Liver (tissue), 8 donors: ENCODE measurements at regions not wholly inside any gene's neighbourhood (a gene's known extent, or its start where the extent isn't known, plus 50 kb on each side); places are given as distances from the start of the nearest gene placed in this dataset.

Source experiments
- DNase-seq: peaks from one replicate; pipeline ENCODE4 v3.0.0-alpha.2; 2017; ENCODE audit warnings: low spot score
- H3K27ac ChIP-seq, 2 donors: one replicate each; pipeline ENCODE4 v1.7.0; 2013; ENCODE audit warnings: inconsistent platforms in 2 of 2, low read length in 2 of 2, control low read depth in 1 of 2, low read depth in 1 of 2, mild to moderate bottlenecking in 1 of 2
- H3K27me3 ChIP-seq, 4 donors: one replicate each; pipeline versions ENCODE4 v1.6.1 to v1.7.0; 2013; ENCODE audit warnings: low read length in 3 of 4, inconsistent platforms in 1 of 4, mild to moderate bottlenecking in 1 of 4, moderate library complexity in 1 of 4; ENCODE audit not compliant: control insufficient read depth in 4 of 4, insufficient read depth in 4 of 4
- H3K36me3 ChIP-seq, 4 donors: one replicate each; pipeline versions ENCODE4 v1.6.1 to v1.7.0; 2013; ENCODE audit warnings: low read length in 3 of 4, mild to moderate bottlenecking in 3 of 4, low read depth in 1 of 4, moderate library complexity in 1 of 4; ENCODE audit not compliant: control insufficient read depth in 4 of 4, insufficient read depth in 3 of 4
- H3K4me1 ChIP-seq, 4 donors: one replicate each; pipeline versions ENCODE4 v1.6.1 to v1.7.0; 2013; ENCODE audit warnings: low read length in 3 of 4, mild to moderate bottlenecking in 3 of 4, moderate library complexity in 1 of 4; ENCODE audit not compliant: control insufficient read depth in 4 of 4, insufficient read depth in 4 of 4
- H3K4me3 ChIP-seq, 3 donors: one replicate each; pipeline versions ENCODE4 v1.6.1 to v1.7.0; 2013; ENCODE audit warnings: low read length in 3 of 3, control low read depth in 1 of 3, low read depth in 1 of 3, mild to moderate bottlenecking in 1 of 3
- H3K9ac ChIP-seq, 2 donors: one replicate each; pipeline ENCODE4 v1.7.0; 2013; ENCODE audit warnings: low read length in 2 of 2, mild to moderate bottlenecking in 2 of 2, moderate library complexity in 2 of 2, control low read depth in 1 of 2, low read depth in 1 of 2
- H3K9me3 ChIP-seq, 4 donors: one replicate each; pipeline versions ENCODE4 v1.6.1 to v1.7.0; 2013; ENCODE audit warnings: low read length in 3 of 4; ENCODE audit not compliant: control insufficient read depth in 4 of 4
- ATF3 ChIP-seq: IDR thresholded peaks from 2 replicates; pipeline ENCODE4 v1.6.1; 2016; ENCODE audit warnings: antibody characterized with exemption
- CTCF ChIP-seq: fragments of 150-350 bp; IDR thresholded peaks from 2 replicates; pipeline ENCODE4 v1.5.1; 2017; ENCODE audit warnings: improper control_type of control experiment, low read depth, low read length; ENCODE audit not compliant: missing input control
- EGR1 ChIP-seq, 2 donors: IDR thresholded peaks; 2 replicates each; pipeline ENCODE4 v1.6.1; 2016 to 2018; ENCODE audit warnings: antibody characterized with exemption in 2 of 2, low read depth in 2 of 2
- FOXA2 ChIP-seq: IDR thresholded peaks from 2 replicates; pipeline ENCODE4 v1.6.1; 2016; ENCODE audit warnings: antibody characterized with exemption
- HNF4A ChIP-seq, 2 donors: conservative IDR thresholded peaks; 2 replicates each; pipeline ENCODE4 v1.6.1; 2016; ENCODE audit warnings: antibody characterized with exemption in 2 of 2, mild to moderate bottlenecking in 2 of 2
- HNF4G ChIP-seq: IDR thresholded peaks from 2 replicates; pipeline ENCODE4 v1.6.1; 2016; ENCODE audit warnings: antibody characterized with exemption
- MAX ChIP-seq: IDR thresholded peaks from 2 replicates; pipeline ENCODE4 v1.6.1; 2016; ENCODE audit warnings: antibody characterized with exemption
- RAD21 ChIP-seq, 2 donors: IDR thresholded peaks; 2 replicates each; pipeline ENCODE4 v1.6.1; 2016; ENCODE audit warnings: antibody characterized with exemption in 2 of 2, mild to moderate bottlenecking in 2 of 2
- RXRA ChIP-seq, 2 donors: IDR thresholded peaks; 2 replicates each; pipeline ENCODE4 v1.6.1; 2017 to 2018; ENCODE audit warnings: antibody characterized with exemption in 2 of 2, mild to moderate bottlenecking in 1 of 2
- SP1 ChIP-seq: IDR thresholded peaks from 2 replicates; pipeline ENCODE4 v1.6.1; 2018; ENCODE audit warnings: antibody characterized with exemption, mild to moderate bottlenecking
- TAF1 ChIP-seq: conservative IDR thresholded peaks from 2 replicates; pipeline ENCODE4 v1.6.1; 2016; ENCODE audit warnings: antibody characterized with exemption, mild to moderate bottlenecking
- YY1 ChIP-seq: IDR thresholded peaks from 2 replicates; pipeline ENCODE4 v1.6.1; 2016; ENCODE audit warnings: antibody characterized with exemption, mild to moderate bottlenecking
- ZBTB33 ChIP-seq: IDR thresholded peaks from 2 replicates; pipeline ENCODE4 v1.6.1; 2016; ENCODE audit warnings: antibody characterized with exemption
- WGBS: extraction: QIAGEN DNeasy Blood & Tissue Kit; methylation state at CpG from one replicate; pipeline ENCODE4 v1.1.7; 2013; 5-methylcytosine and 5-hydroxymethylcytosine counted together
- donor health status: healthy.
- donor health status: healthy.
- donor health status: healthy.
- donor health status: healthy.
- donor health status: healthy.

- H3K4me3 ChIP-seq, result no peak overlapping the region
- WGBS, result 85% methylated on average over 11 of the region's 11 CpGs
- H3K36me3 ChIP-seq, result no peaks in the 10 kb centered on the region
- peaks cover 0 to 8% (median 4%) of the 10 kb centered on the region in 4 donors for H3K9me3 ChIP-seq
- TF ChIP-seq ATF3, result no peak
- no peak for TF ChIP-seq SP1
- no peak for TF ChIP-seq MAX
- TF ChIP-seq RXRA (IDR thresholded peaks at IDR 0.05), result no peak
- TF ChIP-seq RAD21 (IDR thresholded peaks at IDR 0.05), result no peak
- TF ChIP-seq TAF1, result no peak
- no peak for TF ChIP-seq EGR1 (IDR thresholded peaks at IDR 0.05; ENCODE audit: low read depth in 2 of 2)
- no peak for TF ChIP-seq FOXA2
- no peak for TF ChIP-seq ZBTB33
- TF ChIP-seq CTCF, result no peak
- TF ChIP-seq YY1, result no peak
- TF ChIP-seq HNF4G, result no peak
- H3K9ac ChIP-seq, result no peak overlapping the region
- no peaks in the 10 kb centered on the region for H3K4me1 ChIP-seq
- no peaks in the 10 kb centered on the region for H3K27me3 ChIP-seq
- no peak for DNase-seq
- H3K27ac ChIP-seq, result no peak overlapping the region
Measured at GRCh38 chr9:135326633-135327152, 152.9 kb upstream of the PPP1R26 start.

DNA sequence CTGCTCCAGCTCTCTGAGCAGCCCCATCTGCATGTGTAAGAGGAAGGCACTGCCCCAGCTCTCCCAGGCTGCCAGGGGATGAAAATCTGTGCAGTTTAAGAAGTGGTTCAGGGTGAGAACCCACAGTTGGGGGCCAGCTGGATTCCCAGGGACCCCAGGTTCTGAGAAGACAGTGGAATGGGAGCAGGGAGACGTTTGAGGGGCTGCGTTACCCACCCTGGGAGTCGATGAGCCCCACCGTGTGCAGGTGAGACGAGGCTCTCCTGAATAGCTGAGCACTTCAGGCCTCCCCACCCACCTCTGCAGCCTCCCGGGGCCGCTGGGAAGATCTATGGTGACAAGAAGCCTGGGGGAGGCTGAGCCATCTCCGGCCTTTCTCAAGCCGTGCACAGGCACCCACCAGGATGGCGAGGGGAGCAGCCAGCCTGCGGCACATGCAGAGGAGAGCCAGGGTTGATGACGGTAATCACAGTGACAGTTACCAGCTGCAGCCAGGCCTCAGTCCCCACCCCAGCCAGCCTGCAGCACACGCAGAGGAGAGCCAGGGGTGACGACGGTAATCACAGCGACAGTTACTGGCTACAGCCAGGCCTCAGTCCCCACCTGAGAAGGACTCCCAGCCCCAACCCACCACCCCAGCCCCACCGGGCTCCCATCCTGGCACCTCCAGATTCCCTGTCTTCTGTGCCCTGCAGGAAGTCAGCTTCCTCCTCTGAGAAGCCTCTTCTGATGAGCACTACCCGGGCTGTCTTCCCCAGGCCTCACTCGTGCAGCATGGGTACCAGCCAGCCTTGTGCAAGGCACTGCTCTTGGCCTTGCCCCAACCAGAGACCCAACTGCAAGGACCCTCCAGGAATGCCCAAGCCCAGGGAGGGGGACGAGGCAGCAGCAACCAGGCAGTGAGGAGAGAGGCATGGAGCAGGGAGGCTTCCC lies 150.8 kb upstream of the PPP1R26 start:
- 68% methylated on average over 20 of the region's 20 CpGs for WGBS
- H3K27ac ChIP-seq, result no peak overlapping the region
- TF ChIP-seq HNF4A (conservative IDR thresholded peaks at IDR 0.05), result no peak
- TF ChIP-seq FOXA2, result no peak
- H3K36me3 ChIP-seq, result no peaks in the 10 kb centered on the region
- no peak overlapping the region for H3K4me3 ChIP-seq
- no peaks in the 10 kb centered on the region for H3K27me3 ChIP-seq
- H3K9me3 ChIP-seq, result peaks cover 0 to 4% (median 2%) of the 10 kb centered on the region in 4 donors
- DNase-seq, result no peak
- no peaks in the 10 kb centered on the region for H3K4me1 ChIP-seq
- no peak overlapping the region for H3K9ac ChIP-seq
